IPS DF 4.7 (cell line): ENCODE measurements at regions not wholly inside any gene's neighbourhood (a gene's known extent, or its start where the extent isn't known, plus 50 kb on each side); places are given as distances from the start of the nearest gene placed in this dataset.

ENCODE experiments used
- DNase-seq: peaks from one replicate; pipeline ENCODE4 v3.0.0-alpha.2; 2013; ENCODE audit warnings: low spot score; ENCODE audit errors: extremely low read depth

- DNase-seq = no peak
These were observed 341.8 kb downstream of the TMEM182 start for GRCh38 chr2:103103678-103104077.

- DNase-seq = no peak
These were observed 357.5 kb downstream of the TMEM182 start for GRCh38 chr2:103119352-103119751.

DNA sequence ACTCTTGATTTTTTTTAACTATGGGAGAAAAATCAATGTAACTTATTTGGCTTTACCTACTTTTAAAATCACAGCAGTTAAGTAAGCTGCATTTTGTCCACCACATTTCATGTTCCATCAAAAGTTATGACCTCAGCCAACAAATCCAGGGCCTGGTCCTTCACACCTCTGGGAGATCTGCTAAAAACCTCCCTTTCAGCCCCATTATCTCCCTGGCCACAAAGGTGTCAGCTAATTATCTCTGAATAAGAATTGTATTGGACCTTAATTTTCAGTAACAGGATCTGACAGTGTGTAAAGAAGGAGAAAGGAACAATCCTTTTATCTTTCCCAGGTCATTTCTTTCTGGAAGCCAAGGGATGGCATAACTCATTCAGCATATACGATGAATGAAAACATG, 359.3 kb downstream of the TMEM182 start:
- no peak for DNase-seq

DNA sequence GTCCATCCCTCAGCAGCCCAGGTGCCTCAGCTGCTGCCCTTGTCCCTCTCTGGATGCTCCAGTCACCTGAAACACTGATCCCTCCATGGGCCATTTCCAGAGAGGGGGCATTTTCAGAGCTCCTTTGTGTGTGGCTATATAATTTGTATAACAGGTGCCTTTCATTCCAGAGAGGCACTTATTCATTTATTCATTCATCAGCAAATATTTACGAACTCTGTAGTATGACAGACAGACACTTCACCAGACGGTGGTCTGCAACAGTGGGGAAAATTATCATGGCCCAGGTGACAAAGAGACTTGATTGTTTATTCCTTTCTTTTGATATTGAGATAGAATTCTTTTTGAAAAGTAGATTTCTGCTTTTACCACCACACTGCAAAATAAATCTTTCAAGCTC, 361.7 kb downstream of the TMEM182 start:
- DNase-seq = no peak

- DNase-seq = no peak
These were observed 369.0 kb downstream of the TMEM182 start for GRCh38 chr2:103130857-103131256.

DNA sequence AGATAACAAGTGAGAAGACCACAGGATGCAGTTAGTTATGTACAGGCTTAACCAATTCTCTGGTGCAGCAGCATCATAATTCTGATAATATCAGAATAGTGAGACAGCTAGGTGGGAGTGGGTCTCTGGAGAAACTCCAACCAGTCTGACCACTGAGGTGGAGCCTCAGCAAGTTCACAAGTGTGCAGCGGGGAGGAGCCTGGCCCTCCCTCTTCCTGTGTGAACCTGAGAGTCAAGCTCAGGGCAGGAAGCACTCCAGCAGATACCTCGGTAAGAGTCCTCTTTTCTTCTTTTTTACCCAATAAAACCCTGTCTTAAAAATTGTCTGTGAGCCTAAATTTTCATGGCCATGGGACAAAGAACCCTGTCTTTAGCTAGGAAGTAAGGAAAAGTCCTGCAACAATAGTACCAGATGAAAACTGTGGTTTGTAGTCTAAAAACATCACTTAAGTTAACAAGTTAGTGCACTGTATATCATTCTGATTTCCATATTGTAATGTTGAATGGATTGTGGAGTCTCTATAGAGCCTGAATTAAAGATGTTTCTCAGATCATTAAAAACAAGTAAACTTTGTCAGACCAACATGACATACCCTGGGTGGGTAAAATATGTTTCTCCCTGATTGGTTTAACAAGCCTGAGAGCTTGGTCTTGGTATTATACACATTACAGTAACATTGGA, 370.8 kb downstream of the TMEM182 start:
- no peak for DNase-seq

DNA sequence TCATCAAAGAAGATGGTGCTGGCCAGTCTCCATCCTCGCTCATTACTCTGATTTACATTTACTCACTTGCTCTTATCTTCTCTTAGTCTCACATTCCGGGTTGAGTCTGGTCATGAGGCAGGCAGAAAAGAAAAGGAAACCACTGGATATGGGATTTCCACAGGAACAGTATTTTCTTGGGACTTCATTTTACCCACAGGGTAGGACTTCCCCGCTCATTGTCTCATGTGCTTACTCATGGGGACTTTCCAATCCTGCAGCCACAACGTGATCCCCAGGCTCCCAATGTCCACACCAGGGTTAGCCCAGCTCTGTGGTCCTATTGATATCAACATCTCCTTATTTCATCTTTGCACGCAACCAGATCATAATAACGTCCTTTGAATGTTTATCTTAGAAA, 373.8 kb downstream of the TMEM182 start:
- no peak for DNase-seq

DNA sequence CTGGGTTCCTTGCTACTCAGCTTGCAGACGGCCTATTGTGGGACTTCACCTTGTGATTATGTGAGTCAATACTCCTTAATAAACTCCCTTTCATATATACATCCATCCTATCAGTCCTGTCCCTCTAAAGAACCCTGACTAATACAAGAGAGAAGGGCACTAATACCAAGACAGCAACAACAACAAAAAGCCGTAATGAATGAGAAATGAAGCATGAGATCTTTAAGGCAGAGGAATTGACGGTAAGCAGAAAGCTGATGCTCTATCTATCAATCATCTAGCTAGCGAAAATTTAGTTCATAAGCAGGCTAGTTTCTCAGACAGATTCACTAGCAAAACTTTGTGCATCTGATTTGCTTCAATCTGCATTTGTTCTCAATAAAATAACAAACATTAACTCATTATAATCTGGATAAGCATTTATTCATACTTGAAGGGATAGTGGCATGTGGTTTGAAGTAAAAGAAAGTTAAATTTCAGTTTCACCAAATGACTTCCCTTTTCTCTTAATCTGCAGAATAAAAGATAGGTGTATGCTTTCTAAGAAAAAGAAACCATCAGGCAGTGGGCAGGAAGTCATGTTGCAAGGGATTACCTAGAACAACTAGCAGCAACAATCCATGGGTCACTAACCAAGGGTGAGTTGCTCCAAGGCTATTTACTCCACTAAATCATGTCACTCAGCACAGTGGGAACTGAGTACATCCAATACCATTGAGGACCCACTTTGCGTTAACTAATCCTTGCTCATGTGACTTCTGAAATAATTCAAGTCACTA, 376.5 kb downstream of the TMEM182 start:
- DNase-seq = no peak

GRCh38 chr2:103139628-103140268, 377.9 kb downstream of the TMEM182 start:
- DNase-seq = no peak

DNA sequence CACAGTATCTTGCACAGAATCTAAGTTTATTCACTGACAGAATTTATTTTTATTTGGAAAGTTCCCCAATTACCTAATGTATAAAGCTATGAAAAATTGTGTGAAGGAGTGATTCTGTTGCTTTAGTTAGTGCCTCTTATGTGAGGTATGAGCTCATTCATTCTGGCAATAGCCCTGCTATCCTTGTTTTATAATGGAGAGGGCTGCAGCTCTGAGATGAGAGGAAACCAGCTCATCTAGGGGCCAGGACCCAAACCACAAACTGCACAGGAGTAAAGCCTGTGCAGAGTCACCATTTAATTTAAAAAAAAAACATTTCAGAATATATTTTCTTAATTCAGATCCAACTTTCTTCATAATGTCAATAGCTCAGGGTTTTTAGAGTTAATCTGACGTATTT, 383.0 kb downstream of the TMEM182 start:
- no peak for DNase-seq

GRCh38 chr2:103145739-103146138, 383.9 kb downstream of the TMEM182 start:
- DNase-seq = no peak

GRCh38 chr2:103151046-103151445, 389.2 kb downstream of the TMEM182 start:
- no peak for DNase-seq

DNA sequence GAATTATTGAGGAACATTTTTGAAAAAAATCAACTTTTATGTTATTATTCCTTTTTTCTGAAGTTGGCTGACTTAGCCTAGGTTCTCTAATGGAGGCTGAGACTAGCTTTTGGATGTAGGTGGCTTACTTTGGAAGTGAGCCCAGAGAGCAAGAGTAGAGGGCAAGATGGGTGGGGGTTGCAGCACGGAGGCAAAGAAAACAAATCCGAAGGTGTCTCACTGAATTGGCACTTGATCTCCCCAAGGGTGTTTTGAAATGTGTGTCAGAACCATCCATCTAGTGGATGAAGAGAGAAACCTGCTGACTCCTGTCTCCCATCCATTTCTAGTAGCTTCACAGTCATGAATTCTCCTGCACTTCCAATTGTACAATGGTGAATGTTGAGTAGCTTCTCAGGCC, 390.7 kb downstream of the TMEM182 start:
- no peak for DNase-seq

DNA sequence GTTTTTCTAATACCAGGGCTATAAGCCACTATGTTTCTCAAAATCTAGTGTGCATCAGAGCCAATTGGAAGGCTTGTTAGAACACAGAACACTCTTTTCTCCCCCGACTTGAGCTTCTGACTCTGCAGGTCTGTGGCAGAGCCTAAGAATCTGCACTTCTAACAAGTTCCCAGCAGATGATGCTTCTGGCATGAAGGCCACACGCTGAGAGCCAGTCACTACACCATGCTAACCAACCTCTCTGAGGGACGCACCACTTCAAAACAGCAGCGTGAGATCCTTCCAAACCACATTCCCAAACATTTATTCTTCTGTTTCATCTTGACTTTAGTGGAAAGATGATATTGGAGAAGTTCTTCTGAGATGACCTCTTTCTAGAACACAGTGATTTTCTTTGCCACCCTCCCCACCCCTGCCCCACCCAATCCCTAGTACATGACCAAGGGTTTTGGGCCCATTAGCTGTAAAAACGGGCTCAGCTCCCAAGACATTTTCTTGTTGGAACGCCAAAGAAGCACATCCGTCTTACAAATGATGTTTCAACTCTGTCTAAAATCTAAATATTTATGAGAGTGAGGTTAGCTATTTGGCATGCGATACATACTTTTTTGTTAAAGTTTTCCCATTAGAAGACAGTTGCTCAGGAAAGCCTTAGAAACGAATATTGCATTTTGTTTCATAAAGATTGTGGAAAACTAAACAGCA, 391.9 kb downstream of the TMEM182 start:
- DNase-seq = no peak

- DNase-seq = no peak
These were observed 393.5 kb downstream of the TMEM182 start for GRCh38 chr2:103155308-103155707.

- no peak for DNase-seq
These were observed 397.2 kb downstream of the TMEM182 start for GRCh38 chr2:103159018-103159417.

DNA sequence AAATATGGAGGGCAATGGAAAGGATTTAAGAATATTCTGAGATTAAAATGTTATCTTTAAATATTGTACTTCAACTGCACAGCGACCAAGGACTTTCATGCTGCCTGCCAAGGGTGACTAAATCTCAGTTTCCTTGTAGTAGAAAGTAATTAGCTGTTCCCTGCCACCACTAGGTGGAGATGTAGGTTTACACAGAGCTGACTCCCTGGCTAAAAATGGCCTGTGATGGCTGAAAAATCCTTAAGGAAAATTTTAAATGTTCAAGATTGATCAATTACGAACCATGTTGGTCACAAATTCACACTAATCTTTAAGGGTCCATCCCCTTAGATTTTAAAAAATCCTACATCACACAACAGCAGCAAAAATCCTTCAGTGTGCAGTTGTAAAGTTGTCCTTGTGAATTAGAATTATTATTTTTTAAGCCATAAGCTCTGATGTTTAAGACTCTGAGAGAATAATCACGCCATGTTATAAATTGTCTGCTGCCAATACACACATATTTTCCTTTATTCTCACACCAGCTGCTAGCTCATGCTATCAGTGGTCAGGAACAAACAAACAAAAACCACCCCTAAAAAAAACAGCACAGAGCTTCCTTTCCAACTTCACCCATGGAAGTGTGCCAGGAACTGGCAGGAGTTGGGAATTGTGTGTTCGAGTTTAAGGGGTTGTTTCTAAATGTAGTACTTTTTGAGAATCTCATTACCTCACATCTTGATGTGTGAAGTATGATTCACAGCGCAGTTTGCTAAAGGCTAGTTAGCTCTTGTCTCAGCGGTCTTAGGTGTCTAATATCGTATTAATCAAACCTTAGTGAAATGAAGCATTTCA, 399.8 kb downstream of the TMEM182 start:
- peak; percentile 56 for DNase-seq

- DNase-seq = no peak
These were observed 402.9 kb downstream of the TMEM182 start for GRCh38 chr2:103164748-103165147.

DNA sequence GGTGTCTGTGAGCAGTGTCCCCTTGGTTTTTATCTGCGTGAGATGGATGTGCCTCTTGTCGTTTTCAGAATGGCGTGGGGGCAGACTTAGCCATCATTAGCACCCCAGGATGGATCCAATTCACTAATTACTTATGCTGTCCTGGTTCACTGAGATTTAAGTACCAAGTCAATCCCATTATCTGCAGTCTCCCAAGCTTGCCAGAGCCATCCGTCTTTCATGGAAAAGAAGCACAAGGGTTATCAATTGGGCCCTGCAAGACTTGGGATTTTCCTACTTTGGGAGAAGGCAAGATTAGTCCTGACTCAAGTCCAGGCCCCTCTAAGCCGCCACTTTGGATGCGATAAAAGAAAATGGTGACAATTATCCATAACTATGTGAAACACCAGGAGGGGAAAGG, 404.0 kb downstream of the TMEM182 start:
- DNase-seq = no peak

- no peak for DNase-seq
These were observed 404.9 kb downstream of the TMEM182 start for GRCh38 chr2:103166456-103167324.
